Endothelial cell of umbilical vein (primary cell): ENCODE measurements at regions not wholly inside any gene's neighbourhood (a gene's known extent, or its start where the extent isn't known, plus 50 kb on each side); places are given as distances from the start of the nearest gene placed in this dataset.

Source experiments
- EZH2 ChIP-seq: IDR thresholded peaks from 2 replicates; pipeline ENCODE4 v1.6.1; 2012; ENCODE audit warnings: borderline replicate concordance, low read depth, mild to moderate bottlenecking, moderate library complexity, low read length, inconsistent platforms; ENCODE audit not compliant: severe bottlenecking
- TF ChIP-seq, protein P1 (sequence below), 2 donors: IDR thresholded peaks; 1 replicate in 1 of 2; 2 replicates in 1 of 2; pipeline ENCODE4 v1.5.1; 2011; ENCODE audit warnings: low read length in 2 of 2, mild to moderate bottlenecking in 2 of 2, moderate library complexity in 2 of 2, control low read depth in 1 of 2, inconsistent platforms in 1 of 2, low read depth in 1 of 2; ENCODE audit not compliant: insufficient read depth in 1 of 2; ENCODE audit errors: extremely low read depth in 1 of 2

- TF ChIP-seq, protein P1, sequence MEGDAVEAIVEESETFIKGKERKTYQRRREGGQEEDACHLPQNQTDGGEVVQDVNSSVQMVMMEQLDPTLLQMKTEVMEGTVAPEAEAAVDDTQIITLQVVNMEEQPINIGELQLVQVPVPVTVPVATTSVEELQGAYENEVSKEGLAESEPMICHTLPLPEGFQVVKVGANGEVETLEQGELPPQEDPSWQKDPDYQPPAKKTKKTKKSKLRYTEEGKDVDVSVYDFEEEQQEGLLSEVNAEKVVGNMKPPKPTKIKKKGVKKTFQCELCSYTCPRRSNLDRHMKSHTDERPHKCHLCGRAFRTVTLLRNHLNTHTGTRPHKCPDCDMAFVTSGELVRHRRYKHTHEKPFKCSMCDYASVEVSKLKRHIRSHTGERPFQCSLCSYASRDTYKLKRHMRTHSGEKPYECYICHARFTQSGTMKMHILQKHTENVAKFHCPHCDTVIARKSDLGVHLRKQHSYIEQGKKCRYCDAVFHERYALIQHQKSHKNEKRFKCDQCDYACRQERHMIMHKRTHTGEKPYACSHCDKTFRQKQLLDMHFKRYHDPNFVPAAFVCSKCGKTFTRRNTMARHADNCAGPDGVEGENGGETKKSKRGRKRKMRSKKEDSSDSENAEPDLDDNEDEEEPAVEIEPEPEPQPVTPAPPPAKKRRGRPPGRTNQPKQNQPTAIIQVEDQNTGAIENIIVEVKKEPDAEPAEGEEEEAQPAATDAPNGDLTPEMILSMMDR (IDR thresholded peaks at IDR 0.05; ENCODE audit: extremely low read depth in 1 of 2, insufficient read depth in 1 of 2, low read depth in 1 of 2, low read length in 2 of 2), result no peak
- no peak for TF ChIP-seq EZH2
Observed at GRCh38 chr2:153360239-153360638, 118.3 kb downstream of the RPRM start.
